ENCODE measurements at regions not wholly inside any gene's neighbourhood (a gene's known extent, or its start where the extent isn't known, plus 50 kb on each side); places are given as distances from the start of the nearest gene placed in this dataset.
"Not testable (repeated sequence)": the region's sequence is repeated elsewhere in the genome, so short reads cannot be mapped to it uniquely, and the experiment has no call there.

DNA sequence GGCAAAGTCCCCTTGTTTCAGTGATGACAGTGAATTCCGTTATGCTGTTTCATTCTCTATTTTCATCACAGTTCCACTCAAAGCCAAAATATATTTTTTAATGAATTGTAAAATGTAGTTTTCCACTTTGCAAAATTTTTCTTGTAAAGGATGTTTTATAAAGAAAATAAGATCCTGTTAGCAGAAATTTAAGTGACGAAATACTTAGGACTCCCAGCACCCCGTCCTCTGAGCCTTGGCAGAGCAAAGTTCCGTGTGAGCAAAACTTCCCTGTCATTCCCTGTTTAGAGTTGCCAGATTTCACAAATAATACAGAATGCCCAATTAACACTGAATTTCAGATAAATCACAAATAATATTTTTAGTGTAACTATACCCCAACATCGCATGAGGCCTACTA, 81.0 kb upstream of the RBPJ start:
- TF ChIP-seq, protein P1, sequence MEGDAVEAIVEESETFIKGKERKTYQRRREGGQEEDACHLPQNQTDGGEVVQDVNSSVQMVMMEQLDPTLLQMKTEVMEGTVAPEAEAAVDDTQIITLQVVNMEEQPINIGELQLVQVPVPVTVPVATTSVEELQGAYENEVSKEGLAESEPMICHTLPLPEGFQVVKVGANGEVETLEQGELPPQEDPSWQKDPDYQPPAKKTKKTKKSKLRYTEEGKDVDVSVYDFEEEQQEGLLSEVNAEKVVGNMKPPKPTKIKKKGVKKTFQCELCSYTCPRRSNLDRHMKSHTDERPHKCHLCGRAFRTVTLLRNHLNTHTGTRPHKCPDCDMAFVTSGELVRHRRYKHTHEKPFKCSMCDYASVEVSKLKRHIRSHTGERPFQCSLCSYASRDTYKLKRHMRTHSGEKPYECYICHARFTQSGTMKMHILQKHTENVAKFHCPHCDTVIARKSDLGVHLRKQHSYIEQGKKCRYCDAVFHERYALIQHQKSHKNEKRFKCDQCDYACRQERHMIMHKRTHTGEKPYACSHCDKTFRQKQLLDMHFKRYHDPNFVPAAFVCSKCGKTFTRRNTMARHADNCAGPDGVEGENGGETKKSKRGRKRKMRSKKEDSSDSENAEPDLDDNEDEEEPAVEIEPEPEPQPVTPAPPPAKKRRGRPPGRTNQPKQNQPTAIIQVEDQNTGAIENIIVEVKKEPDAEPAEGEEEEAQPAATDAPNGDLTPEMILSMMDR (IDR thresholded peaks at IDR 0.05; ENCODE audit: low read depth, low read length): no peak
- DNase-seq (ENCODE audit: extremely low read depth, low read depth): no peak

DNA sequence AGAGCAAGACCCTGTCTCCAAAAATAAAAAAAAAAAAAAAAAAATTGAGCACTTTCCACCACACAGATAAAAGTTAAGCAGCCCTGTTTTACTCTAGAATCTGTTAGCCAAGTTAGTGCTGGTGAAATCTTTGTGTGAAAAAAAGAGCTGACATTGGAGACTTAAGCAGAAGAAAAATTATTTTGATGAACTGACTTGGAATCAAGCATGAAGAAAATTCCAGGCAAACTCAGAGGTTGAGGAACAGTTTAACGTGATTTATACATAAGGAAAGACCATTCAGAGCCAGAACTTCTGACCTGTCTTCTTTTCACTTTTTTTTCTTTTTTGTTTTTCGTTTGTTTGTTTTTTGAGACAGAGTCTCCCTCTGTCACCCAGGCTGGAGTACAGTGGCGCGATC, 79.6 kb upstream of the RBPJ start:
- DNase-seq (ENCODE audit: extremely low read depth, low read depth): no peak
- TF ChIP-seq, protein P1 (IDR thresholded peaks at IDR 0.05; ENCODE audit: low read depth, low read length): no peak

DNA sequence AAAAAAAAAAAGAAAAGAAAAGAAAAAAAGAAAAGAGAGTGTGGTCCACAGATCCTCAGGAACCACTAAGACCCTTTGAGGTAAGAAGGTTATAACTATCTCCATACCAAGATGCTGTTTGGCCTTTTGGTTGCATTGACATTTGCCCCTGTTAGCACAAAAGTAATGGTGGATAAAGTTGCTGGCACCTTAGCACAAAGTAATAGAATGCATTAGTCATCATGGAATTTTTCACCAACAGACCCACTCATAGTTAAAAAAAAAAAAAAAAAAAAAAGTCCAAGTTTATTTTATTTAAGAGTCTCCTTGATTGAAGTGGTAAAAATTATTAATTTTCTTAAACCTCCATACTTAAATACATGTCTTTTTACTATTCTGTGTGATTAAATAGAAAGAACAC, 78.4 kb upstream of the RBPJ start:
- DNase-seq (ENCODE audit: extremely low read depth, low read depth): no peak
- TF ChIP-seq, protein P1 (IDR thresholded peaks at IDR 0.05; ENCODE audit: low read depth, low read length): no peak

- not testable (repeated sequence) for DNase-seq (ENCODE audit: extremely low read depth, low read depth)
Measured at GRCh38 chr4:26244138-26244537, 76.7 kb upstream of the RBPJ start.

GRCh38 chr4:26248647-26249046, 72.2 kb upstream of the RBPJ start:
- DNase-seq (ENCODE audit: extremely low read depth, low read depth): peak; percentile 67
- TF ChIP-seq, protein P1 (IDR thresholded peaks at IDR 0.05; ENCODE audit: low read depth, low read length): no peak

DNA sequence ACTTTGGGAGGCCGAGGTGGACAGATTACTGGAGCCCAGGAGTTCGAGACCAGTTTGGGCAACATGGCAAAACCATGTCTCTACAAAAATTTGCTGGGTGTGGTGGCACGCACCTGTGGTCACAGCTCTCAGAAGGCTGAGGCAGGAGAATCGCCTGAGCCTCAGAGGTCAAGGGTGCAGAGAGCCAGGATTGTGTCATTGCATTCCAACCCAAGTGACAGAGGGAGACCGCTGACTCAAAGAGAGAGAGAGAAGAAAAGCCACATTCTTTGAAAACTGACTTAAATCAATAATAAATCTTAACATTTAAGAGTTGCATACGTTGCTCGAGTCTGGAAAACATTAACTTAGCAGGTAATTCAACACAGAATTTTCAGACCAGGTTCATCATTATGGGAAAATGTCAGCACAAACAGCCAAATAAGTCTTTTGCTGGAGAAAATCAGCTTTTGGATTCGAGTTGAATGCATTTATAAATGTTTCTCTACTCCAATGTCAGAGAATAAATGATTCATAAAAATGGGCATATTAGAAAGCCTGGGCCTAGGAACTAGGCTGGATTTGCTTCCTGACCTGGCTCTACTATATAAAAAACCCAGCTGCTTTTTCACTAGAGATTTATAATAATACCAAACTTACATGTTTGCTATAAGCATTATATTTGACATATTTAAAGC, 68.3 kb upstream of the RBPJ start:
- TF ChIP-seq, protein P1 (IDR thresholded peaks at IDR 0.05; ENCODE audit: low read depth, low read length): no peak
- DNase-seq (ENCODE audit: extremely low read depth, low read depth): no peak

- DNase-seq (ENCODE audit: extremely low read depth, low read depth): no peak
- TF ChIP-seq, protein P1 (IDR thresholded peaks at IDR 0.05; ENCODE audit: low read depth, low read length): no peak
Measured at GRCh38 chr4:26253968-26254367, 66.8 kb upstream of the RBPJ start.

- peak; percentile 35 for DNase-seq (ENCODE audit: extremely low read depth, low read depth)
- TF ChIP-seq, protein P1 (IDR thresholded peaks at IDR 0.05; ENCODE audit: low read depth, low read length): no peak
Measured at GRCh38 chr4:26255989-26256388, 64.8 kb upstream of the RBPJ start.

DNA sequence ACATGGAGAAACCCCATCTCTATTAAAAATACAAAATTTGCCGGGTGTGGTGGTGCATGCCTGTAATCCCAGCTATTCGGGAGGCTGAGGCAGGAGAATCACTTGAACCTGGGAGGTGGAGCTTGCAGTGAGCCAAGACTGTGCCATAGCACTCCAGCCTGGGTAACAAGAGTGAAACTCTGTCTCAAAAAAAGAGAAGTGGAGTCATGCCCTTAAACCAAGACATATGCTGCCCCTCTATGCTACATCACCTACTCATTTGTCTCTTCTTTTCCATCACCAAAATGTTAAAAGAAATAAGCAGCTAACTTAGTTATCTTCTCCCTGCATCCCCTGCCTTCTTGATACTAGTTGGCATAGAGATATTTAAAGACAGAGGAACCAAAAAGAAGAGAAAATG, 63.4 kb upstream of the RBPJ start:
- DNase-seq (ENCODE audit: extremely low read depth, low read depth): not testable (repeated sequence)
